ENCODE measurements at regions not wholly inside any gene's neighbourhood (a gene's known extent, or its start where the extent isn't known, plus 50 kb on each side); places are given as distances from the start of the nearest gene placed in this dataset.

- H3K4me1 ChIP-seq: no peaks in the 10 kb centered on the region
- H3K27me3 ChIP-seq (ENCODE audit: insufficient read depth in 3 of 3, low read length in 2 of 3): no peaks in the 10 kb centered on the region
- H3K9me3 ChIP-seq: no peaks in the 10 kb centered on the region
- H3K4me3 ChIP-seq: no peak overlapping the region
- DNase-seq (no peak), ATAC-seq (no peak)
- H3K27ac ChIP-seq: no peak overlapping the region
- intact Hi-C loops (cut with DNase I): no loop called here
- no peak for TF ChIP-seq CTCF (IDR thresholded peaks at IDR 0.05)
- no peaks in the 10 kb centered on the region for H3K36me3 ChIP-seq (ENCODE audit: insufficient read depth in 1 of 2, low read depth in 1 of 2)
These were observed 261.5 kb downstream of the PARP8 start for GRCh38 chr5:50927953-50928352.

- ATAC-seq: no peak
- intact Hi-C loops (cut with DNase I): no loop called here
- no peak for DNase-seq
- Histone ChIP-seq H3K4me1 (no peaks in the 10 kb centered on the region), H3K4me3 (no peak overlapping the region), H3K36me3 (ENCODE audit: insufficient read depth in 1 of 2, low read depth in 1 of 2) (no peaks in the 10 kb centered on the region), H3K9me3 (no peaks in the 10 kb centered on the region), H3K27me3 (ENCODE audit: insufficient read depth in 3 of 3, low read length in 2 of 3) (no peaks in the 10 kb centered on the region), H3K27ac (no peak overlapping the region)
- TF ChIP-seq CTCF (IDR thresholded peaks at IDR 0.05): no peak
- 50 to 55% (median 53%) methylated on average over 3 of the region's 3 CpGs for WGBS, 3 donors
These were observed 262.7 kb downstream of the PARP8 start for GRCh38 chr5:50929174-50929573.

GRCh38 chr5:50934343-50934742 lies 267.9 kb downstream of the PARP8 start:
- H3K4me3 ChIP-seq: no peak overlapping the region
- H3K27me3 ChIP-seq (ENCODE audit: insufficient read depth in 3 of 3, low read length in 2 of 3): no peaks in the 10 kb centered on the region
- H3K36me3 ChIP-seq (ENCODE audit: insufficient read depth in 1 of 2, low read depth in 1 of 2): no peaks in the 10 kb centered on the region
- 71 to 76% (median 71%) methylated on average over 2 of the region's 2 CpGs for WGBS, 3 donors
- no peaks in the 10 kb centered on the region for H3K9me3 ChIP-seq
- H3K27ac ChIP-seq: no peak overlapping the region
- no peak for TF ChIP-seq CTCF (IDR thresholded peaks at IDR 0.05)
- no peak for DNase-seq
- no peaks in the 10 kb centered on the region for H3K4me1 ChIP-seq
- intact Hi-C loops (cut with DNase I): no loop called here
- no peak for ATAC-seq

GRCh38 chr5:50945139-50945538 lies 278.7 kb downstream of the PARP8 start:
- intact Hi-C loops (cut with DNase I): no loop called here
- no peak for TF ChIP-seq CTCF (IDR thresholded peaks at IDR 0.05)
- H3K4me1 ChIP-seq: no peaks in the 10 kb centered on the region
- peaks cover 8% of the 10 kb centered on the region for H3K9me3 ChIP-seq
- H3K36me3 ChIP-seq (ENCODE audit: insufficient read depth in 1 of 2, low read depth in 1 of 2): no peaks in the 10 kb centered on the region
- H3K27ac ChIP-seq: no peak overlapping the region
- H3K27me3 ChIP-seq (ENCODE audit: insufficient read depth in 3 of 3, low read length in 2 of 3): no peaks in the 10 kb centered on the region
- no peak for DNase-seq
- ATAC-seq: no peak
- WGBS, 3 donors: 77 to 88% (median 83%) methylated on average over 2 of the region's 2 CpGs
- no peak overlapping the region for H3K4me3 ChIP-seq

- Histone ChIP-seq H3K4me3 (no peak overlapping the region), H3K27ac (no peak overlapping the region), H3K36me3 (ENCODE audit: insufficient read depth in 1 of 2, low read depth in 1 of 2) (no peaks in the 10 kb centered on the region), H3K27me3 (ENCODE audit: insufficient read depth in 3 of 3, low read length in 2 of 3) (no peaks in the 10 kb centered on the region), H3K9me3 (peaks cover 1% of the 10 kb centered on the region), H3K4me1 (no peaks in the 10 kb centered on the region)
- TF ChIP-seq CTCF (IDR thresholded peaks at IDR 0.05): no peak
- ATAC-seq (no peak), DNase-seq (no peak)
- 63 to 65% (median 65%) methylated on average over 6 of the region's 6 CpGs for WGBS, 3 donors
- intact Hi-C loops (cut with DNase I): no loop called here
These were observed 281.7 kb downstream of the PARP8 start for GRCh38 chr5:50947906-50948683.
